Activated T-cell treated with anti-CD3 and anti-CD28 coated beads, Interleukin-2, amount 50 U/mL, for 72 hours (primary cell): ENCODE measurements at regions not wholly inside any gene's neighbourhood (a gene's known extent, or its start where the extent isn't known, plus 50 kb on each side); places are given as distances from the start of the nearest gene placed in this dataset.

Experiments used
- ATAC-seq, 2 donors: fragments of 150-1000 bp; cut with Tn5 transposase; replicated peaks in 1 of 2; 2 replicates each; pipeline ENCODE4 v1.10.0; 2021; ENCODE audit warnings: moderate library complexity in 2 of 2, mild to moderate bottlenecking in 1 of 2
- DNase-seq, 2 donors: peaks; one replicate each; pipeline ENCODE4 v3.0.0; 2021 to 2022; ENCODE audit warnings: mixed read lengths in 1 of 2
- H3K27ac Mint-ChIP-seq: one replicate; pipeline ENCODE4 v1.8.0; 2022; ENCODE audit warnings: mild to moderate bottlenecking, moderate library complexity, mixed read lengths
- H3K27me3 Mint-ChIP-seq: one replicate; pipeline ENCODE4 v1.8.0; 2022; ENCODE audit warnings: low read depth, mixed read lengths
- H3K36me3 Mint-ChIP-seq, 2 donors: one replicate each; pipeline ENCODE4 v1.8.0; 2022; ENCODE audit warnings: mixed read lengths in 2 of 2, mild to moderate bottlenecking in 1 of 2; ENCODE audit not compliant: insufficient read depth in 2 of 2
- H3K4me1 Mint-ChIP-seq: one replicate; pipeline ENCODE4 v1.8.0; 2022; ENCODE audit warnings: low read depth, mixed read lengths
- H3K4me3 Mint-ChIP-seq, 2 donors: one replicate each; pipeline ENCODE4 v1.8.0; 2022; ENCODE audit warnings: mild to moderate bottlenecking in 2 of 2, mixed read lengths in 2 of 2, moderate library complexity in 2 of 2
- H3K9me3 Mint-ChIP-seq, 2 donors: one replicate each; pipeline ENCODE4 v1.8.0; 2022; ENCODE audit warnings: mixed read lengths in 2 of 2

DNA sequence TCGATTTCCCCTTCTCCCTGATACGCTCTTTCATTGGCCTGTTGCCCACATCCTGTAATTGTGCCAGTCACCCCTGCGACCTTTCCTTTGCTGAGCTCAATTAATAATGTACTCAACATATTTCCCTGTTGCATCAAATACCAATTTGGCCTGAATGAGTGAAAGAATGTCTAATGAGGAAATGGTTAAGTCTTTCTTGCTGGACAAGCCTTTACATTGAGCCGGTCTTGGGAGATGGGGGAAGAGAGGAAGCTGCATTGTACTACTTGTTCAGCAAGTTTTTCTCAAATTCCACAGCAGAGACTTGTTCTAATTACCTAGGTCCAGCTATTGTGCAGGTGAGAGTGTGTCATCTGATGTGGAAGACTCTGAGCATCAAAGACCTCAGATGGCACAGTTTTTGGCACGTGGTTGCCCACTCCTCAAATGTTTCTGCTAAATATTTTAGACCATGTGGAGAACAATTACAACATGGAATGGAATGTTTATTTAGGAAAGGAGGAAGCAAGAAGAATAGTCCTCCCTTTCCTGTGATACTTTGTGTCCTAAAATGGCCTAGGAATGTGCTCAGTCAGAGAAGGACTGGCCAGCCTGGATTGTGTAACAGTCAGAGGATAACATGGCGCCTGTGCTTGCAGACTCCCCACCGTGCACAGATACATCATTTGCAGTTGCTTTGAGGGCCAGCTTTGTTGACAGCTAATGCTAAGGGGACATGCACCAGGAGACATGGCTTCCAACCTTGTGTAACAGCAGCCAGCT is 129.5 kb upstream of the E2F8 start:
- Mint-ChIP-seq H3K4me3 (no peak overlapping the region), H3K27ac (no peak overlapping the region), H3K36me3 (no peaks in the 10 kb centered on the region), H3K27me3 (peaks cover 27% of the 10 kb centered on the region), H3K9me3 (peaks cover 0 to 2% of the 10 kb centered on the region in 2 donors), H3K4me1 (no peaks in the 10 kb centered on the region)
- ATAC-seq (no peak), DNase-seq (no peak)

DNA sequence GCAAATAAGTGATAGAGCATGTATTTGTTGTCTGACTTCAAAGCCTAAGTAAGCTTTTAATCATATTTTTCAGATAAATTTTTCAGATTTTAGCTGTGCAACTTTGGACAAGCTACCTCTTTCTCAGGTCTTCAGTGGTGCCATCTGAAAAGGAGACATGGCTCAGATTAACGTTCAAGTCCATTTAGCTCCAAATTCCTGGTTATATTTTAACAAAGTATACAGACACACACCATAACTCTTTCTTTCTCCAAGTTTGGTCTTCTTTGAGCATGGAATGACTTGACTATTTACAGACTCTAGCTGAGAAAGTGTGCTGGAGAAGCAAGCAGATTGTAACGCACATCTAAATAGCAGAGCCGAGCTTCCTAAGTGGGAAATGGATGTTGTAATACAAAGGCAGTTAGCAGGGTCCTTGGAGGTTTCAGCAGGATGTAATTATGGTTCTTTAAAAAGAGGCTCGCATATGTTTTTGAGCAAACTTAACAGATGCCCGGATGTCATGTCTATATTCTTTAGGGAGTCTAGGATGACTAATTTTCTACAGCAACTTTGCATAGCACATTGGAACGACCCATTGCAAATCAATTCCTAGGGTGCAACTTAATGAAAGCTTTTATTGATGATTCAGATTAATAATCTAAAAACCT is 128.1 kb upstream of the E2F8 start:
- H3K36me3 Mint-ChIP-seq: no peaks in the 10 kb centered on the region
- DNase-seq (no peak), ATAC-seq (no peak)
- H3K9me3 Mint-ChIP-seq: peaks cover 0 to 2% of the 10 kb centered on the region in 2 donors
- H3K27me3 Mint-ChIP-seq: peaks cover 24% of the 10 kb centered on the region
- H3K27ac Mint-ChIP-seq: no peak overlapping the region
- H3K4me1 Mint-ChIP-seq: no peaks in the 10 kb centered on the region
- no peak overlapping the region for H3K4me3 Mint-ChIP-seq

DNA sequence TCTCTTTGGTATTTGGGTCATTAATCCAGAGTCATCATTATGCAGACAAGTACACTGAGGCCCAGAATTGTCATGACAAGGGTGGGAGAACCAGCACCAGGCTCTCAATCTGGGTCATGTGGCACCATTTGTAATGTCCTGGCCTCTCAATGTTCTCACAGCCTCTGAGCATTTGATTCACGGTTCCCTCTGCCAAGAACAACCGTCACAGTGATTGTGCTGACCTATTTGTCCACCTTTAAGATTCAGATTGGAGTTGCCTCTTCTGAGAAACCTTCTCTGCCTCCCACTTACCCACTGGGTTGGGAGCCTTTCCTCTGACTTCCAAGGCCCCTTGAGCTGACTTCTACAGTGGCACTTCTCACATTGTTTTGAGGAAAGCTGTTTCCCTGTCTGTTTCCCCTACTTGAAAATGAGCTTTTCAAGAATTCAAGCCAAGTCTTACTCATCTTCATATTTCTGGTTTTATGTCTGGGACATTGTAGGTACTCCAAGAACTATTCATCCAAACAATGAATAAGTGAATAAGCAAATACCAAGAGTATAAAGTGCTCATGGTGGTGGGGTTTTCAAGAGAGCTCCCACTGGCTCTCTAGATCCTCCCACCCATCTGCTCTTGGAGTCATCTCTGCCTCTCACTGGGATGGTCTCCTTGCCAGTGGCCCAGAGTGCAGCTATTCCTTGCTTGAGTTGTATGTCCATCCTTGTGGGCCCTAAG is 126.4 kb upstream of the E2F8 start:
- no peaks in the 10 kb centered on the region for H3K36me3 Mint-ChIP-seq
- peaks cover 24% of the 10 kb centered on the region for H3K27me3 Mint-ChIP-seq
- no peak overlapping the region for H3K4me3 Mint-ChIP-seq
- no peaks in the 10 kb centered on the region for H3K4me1 Mint-ChIP-seq
- H3K27ac Mint-ChIP-seq: no peak overlapping the region
- peaks cover 0 to 2% of the 10 kb centered on the region in 2 donors for H3K9me3 Mint-ChIP-seq
- DNase-seq: no peak
- no peak for ATAC-seq

DNA sequence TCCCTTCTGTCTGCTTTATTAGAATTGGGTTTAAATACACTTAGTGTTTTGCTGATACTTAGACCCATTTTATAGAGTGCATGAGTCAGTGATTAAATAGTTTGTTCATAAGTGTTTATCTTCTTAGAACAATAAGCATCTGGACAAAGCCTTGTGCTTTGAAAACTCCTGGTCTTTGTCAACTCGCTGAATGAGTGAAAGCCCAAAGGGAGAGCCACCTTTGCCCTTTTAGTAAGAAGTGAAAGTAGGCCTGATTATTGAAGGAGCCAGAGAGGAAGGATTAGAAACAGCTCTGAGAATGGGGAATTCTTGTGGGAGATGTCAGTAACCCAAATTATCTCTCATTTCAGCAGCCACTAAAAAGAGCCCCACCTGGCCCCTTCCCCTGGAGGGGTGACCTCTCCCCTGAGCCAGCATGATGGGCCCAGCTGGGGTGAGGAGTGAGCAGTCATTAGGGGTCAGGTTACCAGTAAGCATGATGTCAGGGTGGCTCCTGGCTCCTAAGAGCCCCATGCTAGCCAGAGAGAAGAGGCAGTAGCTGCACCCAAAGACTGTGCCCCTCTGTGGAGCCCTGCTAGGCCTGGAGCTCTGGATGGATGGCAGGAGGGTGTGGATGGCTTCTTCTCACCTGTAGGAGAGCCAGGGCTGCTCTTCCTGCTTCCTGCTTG is 125.1 kb upstream of the E2F8 start:
- no peaks in the 10 kb centered on the region for H3K36me3 Mint-ChIP-seq
- H3K27me3 Mint-ChIP-seq: peaks cover 24% of the 10 kb centered on the region
- H3K9me3 Mint-ChIP-seq: peaks cover 0 to 2% of the 10 kb centered on the region in 2 donors
- no peak overlapping the region for H3K27ac Mint-ChIP-seq
- no peak for ATAC-seq
- DNase-seq: no peak
- no peak overlapping the region for H3K4me3 Mint-ChIP-seq
- no peaks in the 10 kb centered on the region for H3K4me1 Mint-ChIP-seq

DNA sequence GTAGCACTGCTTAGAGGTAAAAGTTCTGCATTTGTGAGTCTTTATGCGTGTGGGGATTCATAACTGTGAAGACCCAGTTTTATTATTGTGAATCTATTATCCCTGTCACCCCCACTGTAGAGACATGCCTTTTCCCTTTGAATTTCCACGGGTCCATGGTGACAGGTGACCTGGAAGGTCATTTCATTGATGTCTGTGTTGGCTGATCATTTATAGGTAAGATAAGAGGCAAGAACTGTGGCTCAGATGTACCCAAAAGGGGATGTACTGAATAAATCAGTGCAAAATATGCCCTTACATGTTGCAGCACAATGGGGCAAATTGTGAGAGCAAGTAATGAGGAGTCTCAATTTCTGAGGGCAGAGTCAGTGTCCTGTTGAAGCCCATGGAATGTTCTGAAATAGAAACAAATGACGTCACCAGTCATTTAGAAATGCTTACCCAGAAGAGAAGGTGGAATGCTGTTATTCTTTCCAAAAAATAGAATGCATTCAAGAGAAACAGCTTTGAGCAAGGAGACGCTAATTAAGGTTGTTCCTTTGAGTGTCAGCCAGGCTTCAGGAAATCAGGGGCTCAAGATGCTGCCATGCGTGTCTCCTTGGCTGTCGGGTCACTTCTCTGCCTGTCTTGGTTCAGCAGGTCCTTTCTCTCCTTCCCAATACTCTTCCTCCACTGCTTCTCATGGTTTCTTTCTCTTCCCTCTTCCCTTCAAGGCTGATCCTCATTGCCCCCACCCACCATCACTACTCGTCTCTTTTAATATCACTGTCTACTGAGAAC is 118.7 kb upstream of the E2F8 start:
- ATAC-seq: no peak
- H3K4me1 Mint-ChIP-seq: no peaks in the 10 kb centered on the region

DNA sequence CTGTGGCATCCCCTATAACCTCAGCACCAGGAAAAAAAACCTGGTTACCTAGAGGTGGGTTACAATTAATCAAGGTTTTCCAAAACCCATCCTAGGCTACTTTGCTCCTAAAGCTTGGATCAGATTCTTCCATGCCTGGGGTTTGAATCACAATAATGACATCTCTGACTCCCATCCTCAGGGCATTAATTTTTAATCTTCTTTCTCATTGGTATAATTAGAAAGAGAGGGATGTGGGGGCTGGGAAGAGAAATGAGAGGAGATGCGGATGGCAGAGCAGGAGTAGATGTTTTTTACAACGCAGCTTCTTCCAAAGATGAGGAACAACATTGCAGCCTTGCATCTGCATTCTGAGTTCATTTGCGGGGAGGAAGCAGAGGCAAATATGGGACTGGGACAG is 117.2 kb upstream of the E2F8 start:
- Mint-ChIP-seq H3K27me3 (peaks cover 22% of the 10 kb centered on the region), H3K36me3 (no peaks in the 10 kb centered on the region), H3K4me3 (no peak overlapping the region), H3K4me1 (no peaks in the 10 kb centered on the region), H3K9me3 (no peaks in the 10 kb centered on the region), H3K27ac (no peak overlapping the region)
- no peak for DNase-seq
- ATAC-seq: no peak

More for the DNA sequence above, 118.7 kb upstream of the E2F8 start:
- no peak for DNase-seq
- Mint-ChIP-seq H3K27ac (no peak overlapping the region), H3K36me3 (no peaks in the 10 kb centered on the region), H3K9me3 (no peaks in the 10 kb centered on the region), H3K27me3 (peaks cover 20% of the 10 kb centered on the region), H3K4me3 (no peak overlapping the region)

DNA sequence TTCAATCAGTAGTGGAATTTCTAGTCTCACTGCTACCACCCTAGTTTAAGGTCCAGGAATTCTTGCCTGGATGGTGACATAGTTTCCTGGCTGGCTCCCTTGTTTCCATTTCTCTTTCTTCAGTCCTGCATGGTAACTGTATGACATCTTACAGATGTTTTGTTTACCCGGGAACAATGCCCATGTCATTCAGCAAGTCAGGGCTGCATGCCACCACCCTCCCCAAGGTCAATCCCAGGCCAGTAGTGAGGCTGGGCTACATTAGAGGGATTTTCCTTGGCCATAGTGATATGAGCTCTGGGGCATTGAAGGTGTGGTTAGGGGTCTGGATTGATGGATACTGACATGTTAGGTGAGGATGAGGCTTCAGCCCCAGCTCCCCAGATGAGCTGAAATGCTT is 114.9 kb upstream of the E2F8 start:
- no peaks in the 10 kb centered on the region for H3K36me3 Mint-ChIP-seq
- DNase-seq (no peak), ATAC-seq (no peak)
- H3K4me1 Mint-ChIP-seq: no peaks in the 10 kb centered on the region
- H3K27ac Mint-ChIP-seq: no peak overlapping the region
- peaks cover 39% of the 10 kb centered on the region for H3K27me3 Mint-ChIP-seq
- peaks cover 0 to 1% of the 10 kb centered on the region in 2 donors for H3K9me3 Mint-ChIP-seq
- no peak overlapping the region for H3K4me3 Mint-ChIP-seq

DNA sequence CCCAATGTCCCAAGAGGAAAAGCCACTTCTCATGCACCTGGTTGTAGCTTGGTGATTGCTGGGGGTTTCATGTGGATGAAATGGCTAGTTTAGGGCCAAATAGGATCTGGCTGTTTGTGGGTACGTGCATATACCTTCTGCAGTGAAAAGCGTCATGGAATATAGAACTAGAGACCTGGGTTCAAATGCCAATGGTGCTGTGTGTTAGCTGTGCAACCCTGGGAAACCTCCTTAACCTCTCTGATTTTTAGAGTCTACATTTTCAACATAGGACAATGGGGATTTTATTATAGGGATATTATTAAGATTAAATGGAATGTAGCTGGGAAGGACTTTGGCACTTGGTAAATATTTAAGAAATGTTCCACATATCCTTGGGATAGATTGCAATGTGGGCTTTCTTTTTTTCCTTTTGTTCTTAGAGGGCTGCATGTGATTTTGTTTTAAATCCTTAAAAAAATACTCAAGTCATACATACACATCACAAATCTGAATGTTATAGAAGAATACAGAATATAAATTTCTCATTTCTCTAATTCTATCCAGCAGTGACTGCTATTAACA is 112.6 kb upstream of the E2F8 start:
- no peak overlapping the region for H3K27ac Mint-ChIP-seq
- peaks cover 52% of the 10 kb centered on the region for H3K27me3 Mint-ChIP-seq
- no peaks in the 10 kb centered on the region for H3K36me3 Mint-ChIP-seq
- no peaks in the 10 kb centered on the region for H3K4me1 Mint-ChIP-seq
- H3K4me3 Mint-ChIP-seq: no peak overlapping the region
- no peak for DNase-seq
- no peak for ATAC-seq
- peaks cover 0 to 1% of the 10 kb centered on the region in 2 donors for H3K9me3 Mint-ChIP-seq

DNA sequence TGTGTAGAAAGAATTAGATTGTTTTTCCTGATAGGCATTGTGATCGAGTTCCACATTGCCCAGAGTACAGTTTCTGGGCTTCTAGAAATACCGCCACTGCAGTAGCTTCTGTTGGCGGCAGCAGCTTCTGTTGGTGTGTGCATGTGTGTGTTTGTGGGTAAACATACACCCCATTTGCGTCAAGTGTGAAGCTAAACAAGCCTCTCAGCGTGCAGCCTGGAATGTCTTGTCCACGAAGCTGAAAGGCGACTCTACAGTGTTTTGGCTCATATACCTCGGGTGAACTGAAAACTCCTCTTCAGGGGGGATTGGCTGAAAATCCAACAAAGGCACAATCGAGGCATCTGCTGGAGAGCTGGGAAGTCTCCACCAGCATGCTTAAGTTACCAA is 112.0 kb upstream of the E2F8 start:
- Mint-ChIP-seq H3K4me3 (no peak overlapping the region), H3K27ac (no peak overlapping the region), H3K9me3 (peaks cover 0 to 1% of the 10 kb centered on the region in 2 donors), H3K4me1 (no peaks in the 10 kb centered on the region), H3K36me3 (no peaks in the 10 kb centered on the region), H3K27me3 (peaks cover 58% of the 10 kb centered on the region)
- DNase-seq: no peak
- no peak for ATAC-seq

DNA sequence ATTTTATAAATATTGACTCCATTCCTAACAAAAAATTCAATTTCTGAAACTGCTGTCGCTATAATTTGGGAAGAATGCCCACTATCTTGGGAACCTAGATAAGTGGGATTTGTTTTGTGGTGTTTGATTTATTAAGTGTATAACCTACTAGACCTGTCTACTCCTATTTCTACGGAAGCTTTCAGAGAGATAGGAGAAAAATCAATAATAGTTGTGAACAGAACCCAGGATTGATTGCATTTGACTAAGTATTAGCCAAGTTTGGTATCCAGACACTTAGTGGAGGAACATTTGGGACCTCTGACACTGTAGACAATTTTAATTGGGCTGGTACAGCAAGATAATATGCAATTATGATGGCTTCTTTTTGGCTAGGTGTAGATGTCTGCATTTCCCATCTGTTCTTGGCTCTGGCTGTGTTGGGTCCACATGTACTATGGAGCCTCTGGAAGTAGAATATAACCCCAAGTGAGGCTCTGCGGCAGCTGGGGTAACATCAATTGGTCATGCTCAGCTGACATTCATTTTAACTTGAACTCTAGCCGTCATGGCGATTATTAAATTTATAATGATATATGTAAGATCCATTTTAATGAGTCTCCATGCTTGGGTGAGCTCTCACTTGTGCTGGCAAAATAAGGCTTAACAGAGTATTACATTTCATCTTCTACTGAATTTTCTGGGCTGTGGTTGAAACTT is 111.5 kb upstream of the E2F8 start:
- ATAC-seq (no peak), DNase-seq (no peak)
- no peaks in the 10 kb centered on the region for H3K36me3 Mint-ChIP-seq
- no peaks in the 10 kb centered on the region for H3K4me1 Mint-ChIP-seq
- H3K9me3 Mint-ChIP-seq: peaks cover 0 to 1% of the 10 kb centered on the region in 2 donors
- H3K4me3 Mint-ChIP-seq: no peak overlapping the region
- no peak overlapping the region for H3K27ac Mint-ChIP-seq
- H3K27me3 Mint-ChIP-seq: peaks cover 63% of the 10 kb centered on the region

DNA sequence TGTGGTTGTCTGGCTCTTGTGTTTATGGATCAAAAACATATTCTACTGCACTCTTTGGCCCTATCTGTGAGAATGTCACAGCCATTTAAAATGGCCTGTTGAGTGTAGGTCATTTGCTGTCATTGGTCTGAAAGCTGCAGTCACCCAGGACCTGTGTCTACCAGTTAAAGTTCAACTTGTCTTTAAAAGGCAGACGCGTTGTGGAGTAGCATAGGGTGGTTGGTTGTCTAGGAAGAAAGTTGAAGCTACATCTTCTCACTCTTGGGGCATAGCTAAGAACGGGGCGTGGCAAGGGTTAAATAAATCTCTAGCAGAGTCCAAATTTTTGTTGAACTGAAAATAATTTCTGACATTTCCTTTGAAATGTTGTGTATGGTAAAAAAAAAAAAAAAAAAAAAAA is 110.7 kb upstream of the E2F8 start:
- H3K4me1 Mint-ChIP-seq: no peaks in the 10 kb centered on the region
- peaks cover 0 to 1% of the 10 kb centered on the region in 2 donors for H3K9me3 Mint-ChIP-seq
- peaks cover 71% of the 10 kb centered on the region for H3K27me3 Mint-ChIP-seq
- ATAC-seq: no peak
- H3K27ac Mint-ChIP-seq: no peak overlapping the region
- DNase-seq: no peak
- H3K4me3 Mint-ChIP-seq: no peak overlapping the region
- no peaks in the 10 kb centered on the region for H3K36me3 Mint-ChIP-seq

DNA sequence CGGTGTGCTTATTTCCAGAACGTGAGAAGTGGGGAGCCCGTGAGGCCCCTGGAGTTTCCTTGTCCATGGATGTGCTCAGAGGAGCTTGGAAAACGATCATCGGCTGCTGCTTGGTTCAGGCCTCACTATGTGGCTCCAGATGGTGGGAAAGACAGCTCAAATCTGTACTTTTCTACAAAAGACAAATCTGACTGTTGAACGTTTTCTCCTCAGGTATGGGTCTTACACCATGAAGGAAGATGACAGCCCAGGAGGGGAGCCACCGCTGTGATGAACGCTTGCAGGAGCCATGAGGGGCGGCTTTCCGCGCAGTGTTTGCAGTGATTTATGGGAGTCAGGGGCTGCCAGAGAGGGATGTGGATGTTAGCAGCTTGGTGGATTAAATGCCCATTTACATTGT is 109.4 kb upstream of the E2F8 start:
- DNase-seq (no peak), ATAC-seq (no peak)
- Mint-ChIP-seq H3K27me3 (peaks cover 69% of the 10 kb centered on the region), H3K4me1 (peaks cover 6% of the 10 kb centered on the region), H3K4me3 (no peak overlapping the region), H3K9me3 (peaks cover 0 to 1% of the 10 kb centered on the region in 2 donors), H3K36me3 (peaks cover 0 to 2% of the 10 kb centered on the region in 2 donors), H3K27ac (no peak overlapping the region)
